GM23248 (cell line): ENCODE measurements at regions not wholly inside any gene's neighbourhood (a gene's known extent, or its start where the extent isn't known, plus 50 kb on each side); places are given as distances from the start of the nearest gene placed in this dataset.

Experiments used
- EZH2 ChIP-seq: fragments of 200-600 bp; sonication (generic); IDR thresholded peaks from 2 replicates; pipeline ENCODE4 v1.6.1; 2018; ENCODE audit warnings: antibody characterized with exemption, mild to moderate bottlenecking; ENCODE audit not compliant: insufficient read depth, poor library complexity, severe bottlenecking
- EZH2phosphoT487 ChIP-seq: fragments of 200-600 bp; sonication (generic); IDR thresholded peaks from 2 replicates; pipeline ENCODE4 v1.6.1; 2018; ENCODE audit warnings: antibody characterized with exemption, moderate library complexity, mild to moderate bottlenecking, low read depth; ENCODE audit not compliant: insufficient read depth

DNA sequence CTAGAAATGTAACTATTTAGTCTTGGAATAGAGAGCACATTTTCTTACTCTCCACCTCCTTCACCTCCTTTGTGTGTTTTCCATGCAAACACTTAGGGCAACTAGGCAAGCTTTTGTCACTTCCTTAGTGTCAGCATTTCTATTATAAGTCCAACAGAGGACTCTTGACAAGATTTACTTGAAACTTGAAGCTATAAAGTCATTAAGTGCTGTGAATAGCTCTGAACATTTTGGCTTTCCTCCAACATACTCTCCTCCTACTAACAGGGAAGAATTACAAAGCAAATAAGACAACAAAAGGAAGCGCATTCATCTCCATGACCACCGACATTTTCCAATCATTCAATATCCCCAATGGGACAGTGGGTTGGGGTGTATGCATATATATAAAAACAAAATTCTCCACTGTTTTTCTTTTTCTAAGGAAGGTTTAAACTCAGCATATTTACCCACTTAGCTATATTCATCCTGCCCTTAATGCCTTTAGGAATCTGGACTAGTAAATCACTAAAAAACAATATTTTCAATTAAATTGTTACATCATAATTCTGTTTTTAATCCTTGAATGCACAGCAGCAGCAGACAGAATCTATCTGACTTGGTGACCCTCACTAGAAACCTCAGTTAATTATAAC lies 264.6 kb downstream of the SNCA start:
- TF ChIP-seq EZH2 = no peak
- TF ChIP-seq EZH2phosphoT487 = no peak
